HG03139 (cell line): ENCODE measurements at regions not wholly inside any gene's neighbourhood (a gene's known extent, or its start where the extent isn't known, plus 50 kb on each side); places are given as distances from the start of the nearest gene placed in this dataset.
"Not testable (repeated sequence)": the region's sequence is repeated elsewhere in the genome, so short reads cannot be mapped to it uniquely, and the experiment has no call there.

ENCODE experiments used
- ATAC-seq: cut with Tn5 transposase; IDR thresholded peaks from one replicate; pipeline ENCODE4 v1.9.1; 2021; ENCODE audit not compliant: unreplicated experiment

DNA sequence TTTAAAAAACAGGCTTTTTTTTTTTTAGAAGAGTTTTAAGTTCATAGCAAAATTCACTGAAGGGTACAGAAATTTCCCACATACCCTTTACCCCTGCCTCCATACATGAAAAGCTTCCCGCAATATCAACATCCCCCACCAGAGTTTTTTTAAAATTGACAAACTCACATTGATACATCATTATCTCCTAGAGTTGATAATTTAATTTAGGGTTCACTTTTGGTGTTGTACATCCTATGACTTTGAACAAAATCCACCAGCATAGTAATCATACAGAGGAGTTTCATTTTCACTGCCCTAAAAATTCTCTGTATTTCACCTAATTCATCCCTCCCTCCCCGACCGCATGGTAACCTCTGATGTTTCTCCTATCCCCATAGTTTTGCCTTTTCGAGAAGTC, 53.6 kb upstream of the KCNK2 start:
- ATAC-seq = no peak

DNA sequence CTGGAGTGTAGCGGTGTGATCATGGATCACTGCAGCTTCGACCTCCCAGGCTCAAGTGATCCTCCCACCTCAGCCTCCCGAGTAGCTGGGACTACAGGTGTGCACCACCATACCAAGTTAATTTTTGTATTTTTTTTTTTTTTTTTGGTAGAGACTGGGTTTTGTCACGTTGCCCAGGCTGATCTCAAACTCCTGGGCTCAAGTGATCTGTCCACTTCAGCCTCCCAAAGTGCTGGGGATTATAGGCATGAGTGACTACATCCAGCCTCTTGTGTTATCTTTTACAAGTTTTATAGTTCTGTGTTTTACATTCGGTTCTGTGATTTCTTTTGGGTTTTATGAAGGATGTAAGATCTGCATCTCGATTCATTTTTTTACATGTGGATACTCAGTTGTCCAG, 52.0 kb upstream of the KCNK2 start:
- ATAC-seq = not testable (repeated sequence)

DNA sequence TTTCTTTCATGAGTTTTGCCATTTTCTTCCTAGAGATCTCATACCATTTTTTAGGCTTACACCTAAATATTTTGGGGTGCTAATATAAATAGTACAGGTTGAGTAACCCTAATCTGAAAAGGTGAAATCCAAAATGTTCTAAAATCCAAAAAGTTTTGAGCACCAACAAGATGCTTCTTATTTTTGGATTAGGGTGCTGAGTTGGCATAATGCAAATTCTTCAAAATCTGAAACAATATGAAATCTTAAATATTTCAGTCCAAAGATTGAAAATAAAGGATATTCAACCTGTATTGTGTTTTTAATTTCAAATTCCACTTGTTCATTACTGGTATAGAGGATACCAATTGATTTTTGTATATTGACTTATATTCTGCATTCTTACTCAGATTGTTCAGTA, 51.1 kb upstream of the KCNK2 start:
- no peak for ATAC-seq
